HepG2 (cell line): ENCODE measurements at regions not wholly inside any gene's neighbourhood (a gene's known extent, or its start where the extent isn't known, plus 50 kb on each side); places are given as distances from the start of the nearest gene placed in this dataset.

Experiments
- ATAC-seq: fragments of 200-7000 bp; cut with Tn5 transposase; 3 replicates; pipeline ENCODE4 v1.9.1; 2020; ENCODE audit warnings: mild to moderate bottlenecking, moderate library complexity
- BruUV-seq: library from RNA; stranded (reverse); fragments of 400-500 nt; replicated peaks from 2 replicates; lab custom pipeline; 2021; lab: Mats Ljungman, UMichigan
- CTCF ChIA-PET: fragments of 300-600 bp; formaldehyde crosslinking; extraction: SDS; loops from one replicate; lab custom pipeline; 2021; ENCODE audit warnings: low total read pairs, inconsistent platforms, low intra/inter-chr PET ratio; lab: Yijun Ruan, JAX
- POLR2A ChIA-PET: fragments of 350-600 bp; sonication (Branson Sonifier 250); formaldehyde crosslinking; loops from one replicate; lab custom pipeline; 2020; ENCODE audit warnings: antibody characterized with exemption, inconsistent platforms; lab: Yijun Ruan, JAX
- DNase-seq: peaks from one replicate; pipeline ENCODE4 v3.0.0-alpha.2; 2015; ENCODE audit warnings: low spot score
- FAIRE-seq: peaks from 3 replicates; lab custom pipeline; 2011; peaks lifted over from hg19 to GRCh38; lab: Jason Lieb, UNC
- H2AFZ ChIP-seq: one replicate; pipeline ENCODE4 v1.6.1; 2011; ENCODE audit warnings: low read length, inconsistent platforms
- H3K27ac ChIP-seq: fragments of 300-600 bp; 3 replicates; pipeline ENCODE4 v1.8.0; 2011; ENCODE audit warnings: mixed run types, mild to moderate bottlenecking, mixed read lengths, low read length, inconsistent platforms; ENCODE audit not compliant: insufficient read depth; ENCODE audit errors: extremely low read length
- H3K27me3 ChIP-seq, 2 experiments: fragments of 200-600 bp in 1 of 2; 2 replicates in 1 of 2; 3 replicates in 1 of 2; pipeline versions ENCODE4 v1.6.0 to v1.8.0; 2011; ENCODE audit warnings: low read length in 2 of 2, mild to moderate bottlenecking in 2 of 2, moderate library complexity in 2 of 2, inconsistent platforms in 1 of 2; ENCODE audit not compliant: insufficient read depth in 2 of 2, control insufficient read depth in 1 of 2
- H3K36me3 ChIP-seq, 2 experiments: fragments of 200-600 bp in 1 of 2; replicated peaks in 1 of 2; 2 replicates in 1 of 2; 3 replicates in 1 of 2; pipeline versions ENCODE4 v1.5.1 to v1.8.0; 2011; ENCODE audit warnings: low read length in 2 of 2, inconsistent platforms in 1 of 2; ENCODE audit not compliant: insufficient read depth in 2 of 2, control insufficient read depth in 1 of 2
- H3K4me1 ChIP-seq: 2 replicates; pipeline ENCODE4 v1.5.1; 2012; ENCODE audit warnings: low read length, inconsistent platforms; ENCODE audit not compliant: insufficient read depth
- H3K4me2 ChIP-seq: 2 replicates; pipeline ENCODE4 v1.6.0; 2011; ENCODE audit warnings: low read depth, low read length, inconsistent platforms
- H3K4me3 ChIP-seq, 3 experiments: fragments of 200-600 bp in 1 of 3; sonication (generic), shearing (Covaris generic) in 1 of 3; replicated peaks in 1 of 3; 2 replicates each; pipeline ENCODE4 v1.5.1; 2011 to 2016; ENCODE audit warnings: low read length in 3 of 3, inconsistent platforms in 2 of 3, low read depth in 2 of 3, mild to moderate bottlenecking in 2 of 3, control low read depth in 1 of 3, mixed read lengths in 1 of 3; ENCODE audit not compliant: insufficient read depth in 1 of 3
- H3K79me2 ChIP-seq: one replicate; pipeline ENCODE4 v1.6.1; 2011; ENCODE audit warnings: low read length, inconsistent platforms; ENCODE audit not compliant: insufficient read depth
- H3K9ac ChIP-seq: 2 replicates; pipeline ENCODE4 v1.6.0; 2011; ENCODE audit warnings: mild to moderate bottlenecking, low read depth, low read length, inconsistent platforms; ENCODE audit not compliant: insufficient read depth
- H3K9me3 ChIP-seq: 2 replicates; pipeline ENCODE4 v1.5.1; 2012; ENCODE audit warnings: mild to moderate bottlenecking, low read length
- H4K20me1 ChIP-seq: 2 replicates; pipeline ENCODE4 v1.6.0; 2011; ENCODE audit warnings: inconsistent platforms, mild to moderate bottlenecking, low read length, moderate library complexity; ENCODE audit not compliant: insufficient read depth
- DMAP1 ChIP-seq: IDR thresholded peaks from 2 replicates; pipeline ENCODE4 v1.6.1; 2016
- ELF1 ChIP-seq: sonication (generic); formaldehyde crosslinking; IDR thresholded peaks from 2 replicates; pipeline ENCODE4 v1.4.0; 2020; ENCODE audit warnings: missing genetic modification reagents
- FOSL2 ChIP-seq: sonication (generic); formaldehyde crosslinking; IDR thresholded peaks from 2 replicates; pipeline ENCODE4 v1.4.0; 2020; ENCODE audit warnings: missing genetic modification reagents
- GATAD1 ChIP-seq: IDR thresholded peaks from 2 replicates; pipeline ENCODE4 v1.6.1; 2016; ENCODE audit warnings: missing genetic modification reagents, missing compliant biosample characterization
- HNF4A ChIP-seq: sonication (generic); formaldehyde crosslinking; IDR thresholded peaks from 2 replicates; pipeline ENCODE4 v1.4.0; 2020; ENCODE audit warnings: missing genetic modification reagents
- RXRA ChIP-seq: sonication (generic); formaldehyde crosslinking; IDR thresholded peaks from 2 replicates; pipeline ENCODE4 v1.5.1; 2020; ENCODE audit warnings: missing genetic modification reagents
- ZNF24 ChIP-seq: fragments of 450-650 bp; IDR thresholded peaks from 2 replicates; pipeline ENCODE4 v1.6.1; 2017; ENCODE audit warnings: antibody characterized with exemption, mild to moderate bottlenecking
- ZNF572 ChIP-seq: sonication (generic); formaldehyde crosslinking; IDR thresholded peaks from 2 replicates; pipeline ENCODE4 v1.5.1; 2020; ENCODE audit warnings: mild to moderate bottlenecking, missing genetic modification reagents
- ZNF768 ChIP-seq: sonication (generic); formaldehyde crosslinking; IDR thresholded peaks from 2 replicates; pipeline ENCODE4 v1.4.0; 2020; ENCODE audit warnings: missing genetic modification reagents
- WGBS: methylation state at CpG from one replicate; pipeline ENCODE4 v1.1.6; 2017; ENCODE audit warnings: low lambda C conversion rate; 5-methylcytosine and 5-hydroxymethylcytosine counted together
- in situ Hi-C: cut with HindIII; loops from 2 replicates; pipeline ENCODE4 v1.10.0; 2017; ENCODE audit warnings: low pct_unique_long_range_greater_than_20kb; ENCODE audit not compliant: extremely low pct_ligation_motif_present
- intact Hi-C: fragments of 100-400 bp; cut with micrococcal nuclease; formaldehyde crosslinking; loops from one replicate; pipeline ENCODE4 v1.10.0; 2022; ENCODE audit not compliant: unreplicated experiment
- TF ChIP-seq, protein P1 (sequence below): sonication (generic); formaldehyde crosslinking; IDR thresholded peaks from 2 replicates; pipeline ENCODE4 v1.4.0; 2020; ENCODE audit warnings: missing genetic modification reagents
- TF ChIP-seq, protein P2 (sequence below), 2 experiments: sonication (generic) in 1 of 2; formaldehyde crosslinking in 1 of 2; IDR thresholded peaks; 2 replicates each; pipeline versions ENCODE4 v1.4.0 to v1.6.1; 2018 to 2020; ENCODE audit warnings: missing genetic modification reagents in 2 of 2, borderline replicate concordance in 1 of 2, low read depth in 1 of 2, mild to moderate bottlenecking in 1 of 2, missing biosample characterization in 1 of 2
- TF ChIP-seq, protein P3 (sequence below): sonication (generic); formaldehyde crosslinking; IDR thresholded peaks from 2 replicates; pipeline ENCODE4 v1.4.0; 2020; ENCODE audit warnings: missing genetic modification reagents
- TF ChIP-seq, protein P4 (sequence below): sonication (generic); formaldehyde crosslinking; IDR thresholded peaks from 2 replicates; pipeline ENCODE4 v1.5.0; 2020; ENCODE audit warnings: mild to moderate bottlenecking, missing genetic modification reagents, borderline replicate concordance
- TF ChIP-seq, protein P5 (sequence below): IDR thresholded peaks from 2 replicates; pipeline ENCODE4 v1.6.1; 2016; ENCODE audit warnings: missing genetic modification reagents, missing compliant biosample characterization

DNA sequence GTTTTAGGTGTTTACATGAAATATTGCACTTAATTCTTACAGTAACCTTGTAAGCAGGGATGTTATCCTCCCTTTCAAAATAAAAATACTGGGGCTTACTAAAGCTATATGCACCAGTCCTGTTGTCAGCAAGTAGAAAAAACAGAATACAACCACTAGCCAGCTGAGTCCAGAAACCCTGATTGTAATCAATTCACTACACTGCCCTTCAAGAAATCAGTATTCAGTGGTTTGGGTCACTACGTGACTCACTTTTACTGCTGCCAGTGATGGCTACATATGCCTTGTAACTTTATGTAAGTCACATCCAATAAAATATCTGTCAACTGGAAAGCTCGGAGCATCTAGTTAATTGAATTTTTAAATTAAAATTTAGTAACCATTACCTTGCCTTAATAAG is 376.3 kb upstream of the DEPDC1 start:
- no peak for ATAC-seq
- no peaks in the 10 kb centered on the region for H3K36me3 ChIP-seq

More for the DNA sequence above, 376.3 kb upstream of the DEPDC1 start:
- WGBS = 5% methylated on average over 2 of the region's 2 CpGs
- H3K4me1 ChIP-seq = no peaks in the 10 kb centered on the region
- H3K9ac ChIP-seq = no peak overlapping the region
- no peak overlapping the region for H2AFZ ChIP-seq
- no peak for FAIRE-seq
- no peaks in the 10 kb centered on the region for H4K20me1 ChIP-seq
- in situ Hi-C loops = no loop called here
- no peak overlapping the region for H3K4me3 ChIP-seq
- H3K27ac ChIP-seq = no peak overlapping the region
- intact Hi-C loops = no loop called here
- no peak overlapping the region for H3K4me2 ChIP-seq
- TF ChIP-seq, protein P1, sequence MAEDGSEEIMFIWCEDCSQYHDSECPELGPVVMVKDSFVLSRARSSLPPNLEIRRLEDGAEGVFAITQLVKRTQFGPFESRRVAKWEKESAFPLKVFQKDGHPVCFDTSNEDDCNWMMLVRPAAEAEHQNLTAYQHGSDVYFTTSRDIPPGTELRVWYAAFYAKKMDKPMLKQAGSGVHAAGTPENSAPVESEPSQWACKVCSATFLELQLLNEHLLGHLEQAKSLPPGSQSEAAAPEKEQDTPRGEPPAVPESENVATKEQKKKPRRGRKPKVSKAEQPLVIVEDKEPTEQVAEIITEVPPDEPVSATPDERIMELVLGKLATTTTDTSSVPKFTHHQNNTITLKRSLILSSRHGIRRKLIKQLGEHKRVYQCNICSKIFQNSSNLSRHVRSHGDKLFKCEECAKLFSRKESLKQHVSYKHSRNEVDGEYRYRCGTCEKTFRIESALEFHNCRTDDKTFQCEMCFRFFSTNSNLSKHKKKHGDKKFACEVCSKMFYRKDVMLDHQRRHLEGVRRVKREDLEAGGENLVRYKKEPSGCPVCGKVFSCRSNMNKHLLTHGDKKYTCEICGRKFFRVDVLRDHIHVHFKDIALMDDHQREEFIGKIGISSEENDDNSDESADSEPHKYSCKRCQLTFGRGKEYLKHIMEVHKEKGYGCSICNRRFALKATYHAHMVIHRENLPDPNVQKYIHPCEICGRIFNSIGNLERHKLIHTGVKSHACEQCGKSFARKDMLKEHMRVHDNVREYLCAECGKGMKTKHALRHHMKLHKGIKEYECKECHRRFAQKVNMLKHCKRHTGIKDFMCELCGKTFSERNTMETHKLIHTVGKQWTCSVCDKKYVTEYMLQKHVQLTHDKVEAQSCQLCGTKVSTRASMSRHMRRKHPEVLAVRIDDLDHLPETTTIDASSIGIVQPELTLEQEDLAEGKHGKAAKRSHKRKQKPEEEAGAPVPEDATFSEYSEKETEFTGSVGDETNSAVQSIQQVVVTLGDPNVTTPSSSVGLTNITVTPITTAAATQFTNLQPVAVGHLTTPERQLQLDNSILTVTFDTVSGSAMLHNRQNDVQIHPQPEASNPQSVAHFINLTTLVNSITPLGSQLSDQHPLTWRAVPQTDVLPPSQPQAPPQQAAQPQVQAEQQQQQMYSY (CRISPR knock-in tag) = no peak
- no peak for TF ChIP-seq RXRA (CRISPR knock-in tag)
- TF ChIP-seq, protein P2, sequence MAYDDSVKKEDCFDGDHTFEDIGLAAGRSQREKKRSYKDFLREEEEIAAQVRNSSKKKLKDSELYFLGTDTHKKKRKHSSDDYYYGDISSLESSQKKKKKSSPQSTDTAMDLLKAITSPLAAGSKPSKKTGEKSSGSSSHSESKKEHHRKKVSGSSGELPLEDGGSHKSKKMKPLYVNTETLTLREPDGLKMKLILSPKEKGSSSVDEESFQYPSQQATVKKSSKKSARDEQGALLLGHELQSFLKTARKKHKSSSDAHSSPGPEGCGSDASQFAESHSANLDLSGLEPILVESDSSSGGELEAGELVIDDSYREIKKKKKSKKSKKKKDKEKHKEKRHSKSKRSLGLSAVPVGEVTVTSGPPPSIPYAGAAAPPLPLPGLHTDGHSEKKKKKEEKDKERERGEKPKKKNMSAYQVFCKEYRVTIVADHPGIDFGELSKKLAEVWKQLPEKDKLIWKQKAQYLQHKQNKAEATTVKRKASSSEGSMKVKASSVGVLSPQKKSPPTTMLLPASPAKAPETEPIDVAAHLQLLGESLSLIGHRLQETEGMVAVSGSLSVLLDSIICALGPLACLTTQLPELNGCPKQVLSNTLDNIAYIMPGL (CRISPR knock-in tag; IDR thresholded peaks at IDR 0.05; ENCODE audit: borderline replicate concordance in 1 of 2, low read depth in 1 of 2) = no peak
- TF ChIP-seq FOSL2 (CRISPR knock-in tag) = no peak
- TF ChIP-seq HNF4A (CRISPR knock-in tag) = no peak
- TF ChIP-seq, protein P3, sequence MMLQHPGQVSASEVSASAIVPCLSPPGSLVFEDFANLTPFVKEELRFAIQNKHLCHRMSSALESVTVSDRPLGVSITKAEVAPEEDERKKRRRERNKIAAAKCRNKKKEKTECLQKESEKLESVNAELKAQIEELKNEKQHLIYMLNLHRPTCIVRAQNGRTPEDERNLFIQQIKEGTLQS (CRISPR knock-in tag) = no peak
- TF ChIP-seq, protein P4, sequence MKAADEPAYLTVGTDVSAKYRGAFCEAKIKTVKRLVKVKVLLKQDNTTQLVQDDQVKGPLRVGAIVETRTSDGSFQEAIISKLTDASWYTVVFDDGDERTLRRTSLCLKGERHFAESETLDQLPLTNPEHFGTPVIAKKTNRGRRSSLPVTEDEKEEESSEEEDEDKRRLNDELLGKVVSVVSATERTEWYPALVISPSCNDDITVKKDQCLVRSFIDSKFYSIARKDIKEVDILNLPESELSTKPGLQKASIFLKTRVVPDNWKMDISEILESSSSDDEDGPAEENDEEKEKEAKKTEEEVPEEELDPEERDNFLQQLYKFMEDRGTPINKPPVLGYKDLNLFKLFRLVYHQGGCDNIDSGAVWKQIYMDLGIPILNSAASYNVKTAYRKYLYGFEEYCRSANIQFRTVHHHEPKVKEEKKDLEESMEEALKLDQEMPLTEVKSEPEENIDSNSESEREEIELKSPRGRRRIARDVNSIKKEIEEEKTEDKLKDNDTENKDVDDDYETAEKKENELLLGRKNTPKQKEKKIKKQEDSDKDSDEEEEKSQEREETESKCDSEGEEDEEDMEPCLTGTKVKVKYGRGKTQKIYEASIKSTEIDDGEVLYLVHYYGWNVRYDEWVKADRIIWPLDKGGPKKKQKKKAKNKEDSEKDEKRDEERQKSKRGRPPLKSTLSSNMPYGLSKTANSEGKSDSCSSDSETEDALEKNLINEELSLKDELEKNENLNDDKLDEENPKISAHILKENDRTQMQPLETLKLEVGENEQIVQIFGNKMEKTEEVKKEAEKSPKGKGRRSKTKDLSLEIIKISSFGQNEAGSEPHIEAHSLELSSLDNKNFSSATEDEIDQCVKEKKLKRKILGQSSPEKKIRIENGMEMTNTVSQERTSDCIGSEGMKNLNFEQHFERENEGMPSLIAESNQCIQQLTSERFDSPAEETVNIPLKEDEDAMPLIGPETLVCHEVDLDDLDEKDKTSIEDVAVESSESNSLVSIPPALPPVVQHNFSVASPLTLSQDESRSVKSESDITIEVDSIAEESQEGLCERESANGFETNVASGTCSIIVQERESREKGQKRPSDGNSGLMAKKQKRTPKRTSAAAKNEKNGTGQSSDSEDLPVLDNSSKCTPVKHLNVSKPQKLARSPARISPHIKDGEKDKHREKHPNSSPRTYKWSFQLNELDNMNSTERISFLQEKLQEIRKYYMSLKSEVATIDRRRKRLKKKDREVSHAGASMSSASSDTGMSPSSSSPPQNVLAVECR (CRISPR knock-in tag) = no peak
- no peak for TF ChIP-seq ELF1 (CRISPR knock-in tag)
- no peak for TF ChIP-seq ZNF24
- no peak for TF ChIP-seq ZNF572 (CRISPR knock-in tag)
- no peak for TF ChIP-seq GATAD1 (CRISPR knock-in tag)
- TF ChIP-seq, protein P5, sequence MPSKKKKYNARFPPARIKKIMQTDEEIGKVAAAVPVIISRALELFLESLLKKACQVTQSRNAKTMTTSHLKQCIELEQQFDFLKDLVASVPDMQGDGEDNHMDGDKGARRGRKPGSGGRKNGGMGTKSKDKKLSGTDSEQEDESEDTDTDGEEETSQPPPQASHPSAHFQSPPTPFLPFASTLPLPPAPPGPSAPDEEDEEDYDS (CRISPR knock-in tag) = no peak
- no peak for TF ChIP-seq DMAP1 (CRISPR knock-in tag)
- no peak for TF ChIP-seq ZNF768 (CRISPR knock-in tag)
- H3K79me2 ChIP-seq = no peaks in the 10 kb centered on the region
- no peaks in the 10 kb centered on the region for H3K27me3 ChIP-seq
- ChIA-PET POLR2A (no interaction called here), CTCF (no interaction called here)
- no TSS peak for BruUV-seq
- H3K9me3 ChIP-seq = peaks cover 69% of the 10 kb centered on the region
- no peak for DNase-seq
